EH (cell line): ENCODE measurements at regions not wholly inside any gene's neighbourhood (a gene's known extent, or its start where the extent isn't known, plus 50 kb on each side); places are given as distances from the start of the nearest gene placed in this dataset.
"Not testable (repeated sequence)": the region's sequence is repeated elsewhere in the genome, so short reads cannot be mapped to it uniquely, and the experiment has no call there.

Experiments
- DNase-seq: peaks from one replicate; pipeline ENCODE4 v3.0.0-alpha.2; 2015; ENCODE audit warnings: low read depth

GRCh38 chr3:73120710-73121109 is 59.3 kb downstream of the EBLN2 start:
- DNase-seq, result no peak

DNA sequence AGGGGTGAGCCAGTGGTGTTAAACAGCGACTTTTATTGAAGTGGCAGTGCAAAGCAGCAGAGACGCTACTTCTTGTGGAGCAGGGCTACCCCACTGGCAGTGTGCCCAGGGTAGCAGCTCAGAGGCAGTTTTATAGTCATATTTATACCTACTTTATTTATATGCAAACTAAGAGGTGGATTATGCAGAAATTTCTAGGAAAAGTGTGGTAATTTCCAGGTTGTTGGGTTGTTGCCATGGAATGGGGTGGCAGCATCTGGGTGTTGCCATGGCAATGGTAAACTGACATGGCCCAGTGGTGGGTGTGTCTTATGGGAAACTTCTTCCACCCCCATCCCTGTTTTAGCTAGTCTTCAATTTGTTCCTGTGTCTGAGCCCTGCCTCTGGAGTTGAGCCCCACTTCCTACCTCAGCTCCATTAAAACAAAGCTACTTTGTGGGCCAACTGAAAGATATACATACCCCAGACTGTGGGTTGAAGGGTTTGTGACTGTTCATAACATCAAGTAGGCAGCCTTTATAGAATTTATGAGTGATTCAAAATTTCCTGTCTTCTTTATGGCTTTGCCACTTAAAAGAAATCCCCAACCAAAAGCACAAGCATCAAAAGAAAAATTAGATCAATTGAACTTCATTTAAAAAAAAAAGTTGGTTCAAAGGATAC is 60.3 kb downstream of the EBLN2 start:
- DNase-seq, result no peak

- DNase-seq, result no peak
Observed at GRCh38 chr3:73134034-73134433, 72.6 kb downstream of the EBLN2 start.

DNA sequence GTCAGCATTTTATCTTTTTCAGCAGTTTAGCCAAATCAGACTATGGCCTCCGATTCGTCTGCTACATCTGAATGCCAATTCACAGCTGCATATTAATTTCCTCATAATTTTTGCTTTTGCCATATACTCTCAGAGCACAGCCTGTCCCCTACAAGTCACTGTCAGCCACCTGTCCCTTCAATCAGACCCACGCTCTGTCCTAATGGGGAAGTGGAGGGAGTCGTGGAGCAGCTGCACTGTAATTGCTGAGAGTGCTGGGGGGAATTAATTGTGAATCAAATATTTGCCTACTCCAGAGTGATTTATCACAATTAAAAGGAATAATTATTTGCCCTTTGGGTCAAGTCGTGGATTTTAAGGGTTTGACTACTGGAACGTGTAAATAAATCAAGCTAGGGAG is 75.5 kb downstream of the EBLN2 start:
- no peak for DNase-seq

- DNase-seq, result no peak
Observed at GRCh38 chr3:73137736-73138403, 76.4 kb downstream of the EBLN2 start.

GRCh38 chr3:73140772-73141442 is 79.4 kb downstream of the EBLN2 start:
- DNase-seq, result no peak

GRCh38 chr3:73141525-73141924 is 80.1 kb downstream of the EBLN2 start:
- DNase-seq, result no peak

- no peak for DNase-seq
Observed at GRCh38 chr3:73143401-73143800, 81.9 kb downstream of the EBLN2 start.

GRCh38 chr3:73143821-73144237 is 82.4 kb downstream of the EBLN2 start:
- DNase-seq, result peak; percentile 48

DNA sequence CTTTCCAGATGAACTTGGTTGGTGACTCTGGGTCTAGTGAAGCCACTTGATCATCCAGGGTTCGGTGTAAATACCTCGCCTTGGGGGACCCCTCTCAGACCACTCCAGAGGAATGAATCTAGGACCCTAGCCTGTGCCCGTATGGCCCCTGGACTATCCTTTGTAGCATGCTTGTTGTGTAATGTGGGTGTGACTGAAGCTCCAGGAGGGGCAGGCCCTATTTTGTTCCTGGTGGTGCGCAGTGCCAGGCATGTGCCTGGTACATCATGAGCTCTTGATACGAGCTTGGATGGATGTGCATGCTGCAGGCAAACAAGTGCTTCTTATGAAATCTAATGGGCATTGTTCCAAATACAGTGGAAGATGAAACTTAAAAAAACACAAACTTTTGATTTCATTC is 82.8 kb downstream of the EBLN2 start:
- DNase-seq, result no peak

- no peak for DNase-seq
Observed at GRCh38 chr3:73144828-73145227, 83.4 kb downstream of the EBLN2 start.

GRCh38 chr3:73147479-73147878 is 86.0 kb downstream of the EBLN2 start:
- not testable (repeated sequence) for DNase-seq

DNA sequence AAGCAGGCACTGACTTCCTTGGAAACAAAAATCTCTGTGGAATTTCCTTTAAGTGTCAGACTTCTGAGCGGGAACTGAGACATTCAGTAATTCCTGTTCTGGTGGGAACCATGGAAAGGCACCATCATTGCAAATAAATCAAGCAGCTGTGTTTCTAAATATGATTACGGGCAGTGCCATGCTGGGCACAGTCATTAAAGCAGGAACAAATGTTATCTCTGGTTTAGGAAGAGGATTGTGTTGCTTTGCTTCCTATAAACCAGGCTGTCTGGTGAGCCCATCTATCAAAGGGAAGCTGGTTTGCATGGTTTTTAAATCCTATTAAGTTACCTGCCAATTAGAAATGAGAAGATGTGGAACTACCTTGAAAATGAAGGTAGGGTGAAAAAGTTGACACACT is 86.7 kb downstream of the EBLN2 start:
- DNase-seq, result no peak

GRCh38 chr3:73148682-73149081 is 87.2 kb downstream of the EBLN2 start:
- DNase-seq, result no peak

DNA sequence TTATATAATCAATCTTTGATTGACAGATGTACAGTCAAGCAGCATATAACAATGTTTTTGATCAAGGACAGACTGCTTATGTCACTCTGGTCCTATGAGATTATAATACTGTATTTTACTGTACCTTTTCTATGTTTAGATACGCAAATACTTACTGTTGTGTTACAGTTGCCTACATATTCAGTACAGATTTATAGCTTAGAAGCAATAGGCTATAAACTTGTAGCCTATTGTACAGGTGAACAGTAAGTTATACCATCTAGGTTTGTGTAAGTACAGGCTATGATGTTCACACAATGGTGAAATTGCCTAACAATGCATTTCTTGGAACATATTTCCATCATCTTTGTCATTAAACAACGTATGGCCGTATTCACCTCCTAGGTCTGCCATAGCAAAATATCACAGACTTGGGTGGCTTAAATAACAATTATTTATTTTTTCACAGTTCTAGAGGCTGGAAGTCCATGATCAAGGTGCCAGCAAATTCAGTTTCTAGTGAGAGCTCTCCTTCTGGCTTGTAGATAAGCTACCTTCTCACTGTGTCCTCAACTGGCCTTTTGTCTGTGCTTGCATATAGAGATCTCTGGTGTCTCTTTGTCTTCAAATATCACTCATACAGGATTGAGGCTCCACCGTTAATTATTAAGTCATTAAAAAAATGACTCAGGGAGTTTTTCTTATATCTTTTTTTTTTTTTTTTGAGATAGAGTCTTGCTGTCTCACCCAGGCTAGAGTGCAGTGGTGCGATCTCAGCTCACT is 89.1 kb downstream of the EBLN2 start:
- DNase-seq, result no peak

DNA sequence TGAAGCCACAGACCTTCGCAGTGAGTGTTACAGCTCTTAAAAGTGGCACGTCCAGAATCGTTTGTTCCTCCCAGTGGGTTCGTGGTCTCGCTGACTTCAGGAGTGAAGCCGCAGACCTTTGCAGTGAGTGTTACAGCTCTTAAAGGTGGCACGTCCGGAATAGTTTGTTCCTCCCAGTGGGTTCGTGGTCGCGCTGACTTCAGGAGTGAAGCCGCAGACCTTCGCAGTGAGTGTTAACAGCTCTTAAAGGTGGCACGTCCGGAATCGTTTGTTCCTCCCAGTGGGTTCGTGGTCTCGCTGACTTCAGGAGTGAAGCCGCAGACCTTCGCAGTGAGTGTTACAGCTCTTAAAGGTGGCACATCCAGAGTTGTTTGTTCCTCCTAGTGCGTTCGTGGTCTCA is 91.1 kb downstream of the EBLN2 start:
- DNase-seq, result not testable (repeated sequence)

DNA sequence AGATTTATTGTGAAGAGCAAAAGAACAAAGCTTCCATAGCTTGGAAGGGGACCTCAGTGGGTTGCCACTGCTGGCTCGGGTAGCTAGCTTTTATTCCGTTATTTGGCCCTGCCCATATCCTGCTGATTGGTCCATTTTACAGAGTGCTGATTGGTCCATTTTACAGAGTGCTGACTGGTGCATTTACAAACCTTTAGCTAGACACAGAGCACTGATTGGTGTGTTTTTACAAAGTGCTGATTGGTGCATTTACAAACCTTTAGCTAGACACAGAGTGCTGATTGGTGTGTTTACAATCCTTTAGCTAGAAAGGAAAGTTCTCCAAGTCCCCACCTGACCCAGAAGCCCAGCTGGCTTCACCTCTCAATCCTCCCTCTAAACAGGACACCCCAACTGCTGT is 91.6 kb downstream of the EBLN2 start:
- not testable (repeated sequence) for DNase-seq

GRCh38 chr3:73154261-73154660 is 92.8 kb downstream of the EBLN2 start:
- DNase-seq, result not testable (repeated sequence)

DNA sequence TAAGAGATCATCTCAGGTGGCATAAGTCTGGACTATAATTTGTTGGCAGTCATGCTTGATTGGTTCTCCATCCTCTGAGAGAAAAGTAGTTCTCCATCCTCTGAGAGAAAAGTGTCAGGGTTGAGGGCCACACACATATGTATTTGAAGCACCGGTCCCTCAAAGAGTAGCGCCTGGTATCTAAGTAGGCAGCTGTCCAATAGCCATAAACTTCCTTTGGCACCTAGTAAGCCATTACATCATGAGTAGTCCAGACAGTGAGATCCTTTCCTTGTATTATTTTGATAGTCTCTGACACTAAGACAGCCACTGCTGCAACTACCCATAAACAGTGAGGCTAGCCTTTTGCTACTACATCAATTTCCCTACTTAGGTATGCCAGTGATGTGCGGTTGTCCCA is 94.0 kb downstream of the EBLN2 start:
- DNase-seq, result not testable (repeated sequence)

GRCh38 chr3:73164622-73165021 is 103.2 kb downstream of the EBLN2 start:
- no peak for DNase-seq

DNA sequence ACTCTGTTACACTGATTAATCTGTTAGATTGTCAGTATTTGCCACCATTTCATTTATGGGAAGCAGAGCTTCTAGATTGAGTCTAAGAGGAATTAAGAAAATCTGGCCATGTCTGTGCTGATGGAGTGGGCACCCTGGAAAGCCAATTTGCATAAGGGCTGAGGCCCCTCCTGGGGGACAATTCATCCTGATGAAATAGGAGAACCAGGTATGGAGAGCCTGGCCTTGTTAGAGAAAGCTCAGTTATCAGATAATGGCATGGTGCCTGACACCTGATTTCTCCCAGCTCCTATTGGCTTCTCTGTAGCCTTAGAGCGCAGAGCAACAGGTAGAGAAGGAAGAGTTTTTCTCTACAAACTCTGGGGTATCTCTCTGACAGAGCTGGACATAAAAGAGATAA is 114.2 kb downstream of the EBLN2 start:
- no peak for DNase-seq

DNA sequence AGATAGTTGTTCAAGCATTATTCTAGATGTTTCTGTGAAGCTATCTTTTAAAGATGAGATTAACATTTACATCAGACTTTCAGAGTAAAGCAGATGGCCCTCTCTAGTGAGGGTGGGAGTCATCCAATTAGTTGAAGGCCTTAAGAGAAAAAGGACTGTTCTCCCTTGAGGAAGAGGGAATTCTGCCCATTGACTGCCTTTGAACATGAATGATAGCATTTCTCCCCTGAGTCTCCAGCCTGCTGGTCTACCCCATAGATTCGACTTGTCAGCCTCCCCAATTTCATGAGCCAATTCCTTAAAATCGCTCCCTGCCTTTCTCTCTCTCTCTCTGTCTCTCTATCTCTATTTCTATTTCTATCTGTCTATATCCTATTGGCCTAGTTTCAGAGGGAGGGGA is 115.5 kb downstream of the EBLN2 start:
- no peak for DNase-seq

DNA sequence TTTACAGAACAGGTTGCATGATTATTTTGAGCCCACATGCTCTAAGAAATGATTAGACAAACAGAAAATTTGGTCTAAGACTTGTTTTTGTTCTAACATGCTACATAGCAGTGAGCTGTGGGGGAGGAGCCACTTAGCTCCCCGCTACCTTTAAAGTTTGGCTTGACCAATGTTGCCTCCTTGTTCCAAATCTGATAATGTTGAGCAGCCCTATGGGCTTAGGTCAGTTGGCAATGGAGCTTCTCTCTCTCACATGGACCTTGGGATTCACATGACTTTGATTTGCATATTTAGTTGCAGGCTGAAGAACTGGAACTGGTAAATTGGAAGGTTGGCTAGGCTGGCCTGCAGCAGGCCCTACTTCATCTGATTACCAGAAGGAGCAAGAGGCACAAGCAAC is 116.4 kb downstream of the EBLN2 start:
- no peak for DNase-seq
